Activated CD8-positive, alpha-beta memory T cell treated with anti-CD3 and anti-CD28 coated beads, Interleukin-2, amount 50 U/mL, for 24 hours (primary cell): ENCODE measurements at regions not wholly inside any gene's neighbourhood (a gene's known extent, or its start where the extent isn't known, plus 50 kb on each side); places are given as distances from the start of the nearest gene placed in this dataset.

ENCODE experiments used
- DNase-seq: peaks from one replicate; pipeline ENCODE4 v3.0.0-alpha.2; 2020; ENCODE audit errors: extremely low read depth

DNA sequence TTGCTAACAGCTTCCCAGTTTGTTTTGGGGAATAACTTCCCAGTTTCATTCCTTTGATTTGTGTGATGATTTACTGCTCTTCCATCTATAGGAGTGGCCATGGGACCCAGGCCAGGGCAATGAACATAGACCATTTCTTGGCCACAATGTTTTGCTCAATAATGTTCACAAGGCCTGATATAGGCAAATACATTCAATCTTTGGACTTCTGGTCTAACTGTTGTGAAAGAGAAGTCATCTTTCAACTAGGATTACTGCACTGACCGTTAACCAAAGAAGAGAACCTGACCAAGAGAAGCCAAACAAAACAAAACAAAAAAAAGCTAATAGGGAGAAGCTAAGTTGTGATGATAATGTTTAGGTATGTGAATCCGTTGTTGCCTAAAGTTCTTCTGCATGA lies 221.8 kb upstream of the SUCLG2 start:
- no peak for DNase-seq

DNA sequence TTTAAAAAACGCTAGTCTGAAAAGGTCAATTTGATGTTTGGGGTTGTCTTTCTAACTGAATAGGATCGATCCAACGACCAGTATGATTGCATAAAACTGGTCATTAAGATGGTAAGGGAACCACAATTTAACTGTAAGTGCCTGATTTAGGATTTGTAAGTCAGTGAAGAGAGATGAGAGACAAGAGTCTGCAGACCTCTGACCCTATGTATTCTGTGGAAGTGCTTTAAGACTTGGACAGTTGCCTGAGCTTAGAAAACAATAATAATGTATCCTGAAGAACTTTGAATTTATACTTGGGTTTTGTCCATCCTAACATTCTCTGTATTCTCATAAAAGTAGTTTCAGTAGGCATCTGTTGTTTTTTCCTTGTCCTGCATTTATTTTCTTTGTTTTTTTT lies 221.4 kb upstream of the SUCLG2 start:
- no peak for DNase-seq

- DNase-seq, result no peak
Observed at GRCh38 chr3:67875338-67875737, 220.9 kb upstream of the SUCLG2 start.

GRCh38 chr3:67870477-67870876 lies 216.1 kb upstream of the SUCLG2 start:
- no peak for DNase-seq

DNA sequence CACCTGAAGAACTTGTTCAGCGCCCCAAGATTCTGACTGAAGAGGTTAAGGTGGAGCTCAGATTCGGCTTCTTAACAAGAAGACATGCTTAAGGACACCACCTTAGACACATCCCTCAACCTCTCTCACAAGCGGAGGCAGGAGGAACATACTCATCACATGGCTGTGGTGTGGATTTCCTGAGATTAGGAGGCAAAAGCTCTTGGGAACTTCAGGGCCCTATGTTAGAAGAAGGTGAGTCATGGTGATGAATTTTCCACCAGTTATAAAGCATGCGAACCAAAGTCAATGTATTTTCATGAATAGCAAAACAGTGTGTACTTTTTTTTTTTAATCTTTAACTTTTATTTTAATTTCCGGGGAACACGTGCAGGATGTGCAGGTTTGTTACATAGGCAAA lies 212.2 kb upstream of the SUCLG2 start:
- DNase-seq, result no peak

DNA sequence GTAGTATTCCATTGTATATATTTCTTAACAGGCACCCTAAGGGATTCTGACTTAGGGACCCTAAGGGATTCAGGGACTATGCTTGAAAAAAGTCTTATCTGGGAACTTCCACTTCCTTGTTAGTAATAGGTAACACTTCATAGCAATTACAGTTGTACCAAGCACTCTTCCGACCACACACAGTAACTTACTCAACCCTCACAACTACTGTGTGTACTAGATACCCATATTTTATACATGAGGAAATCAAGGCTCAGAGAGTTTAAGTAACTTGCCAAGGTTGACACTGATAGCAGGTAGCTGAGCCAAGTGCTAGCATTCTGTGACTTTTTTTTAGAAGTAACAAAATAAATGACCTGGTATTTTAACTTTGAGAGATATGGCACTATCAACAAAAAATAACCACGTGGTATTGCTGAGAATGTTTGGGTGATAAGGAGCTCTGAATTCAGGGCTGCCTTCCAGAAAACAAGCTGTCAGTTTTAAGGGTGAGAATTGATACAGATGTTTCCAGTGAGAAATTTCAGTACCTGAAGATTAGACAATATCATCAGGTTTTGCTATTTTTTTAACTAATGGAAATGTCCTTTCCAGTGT lies 210.3 kb upstream of the SUCLG2 start:
- no peak for DNase-seq

DNA sequence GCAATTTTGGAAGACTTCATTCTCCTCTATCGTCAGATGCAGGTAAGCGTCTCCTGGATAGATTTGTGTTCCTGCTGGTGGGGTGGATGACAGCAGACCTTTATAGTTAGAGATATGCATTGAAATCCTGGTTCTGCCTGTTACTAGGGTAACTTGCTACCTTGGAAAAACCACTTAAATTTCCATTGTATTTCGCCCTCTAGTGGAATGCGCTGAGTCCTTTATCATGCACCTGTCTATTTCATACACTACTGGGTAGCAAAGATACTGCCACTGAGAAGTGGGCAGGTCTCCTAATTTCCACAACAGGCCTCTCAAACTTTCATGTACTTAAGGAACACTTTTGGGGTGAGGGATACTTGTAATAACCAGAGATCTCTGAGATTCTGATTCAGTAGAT lies 209.5 kb upstream of the SUCLG2 start:
- no peak for DNase-seq

DNA sequence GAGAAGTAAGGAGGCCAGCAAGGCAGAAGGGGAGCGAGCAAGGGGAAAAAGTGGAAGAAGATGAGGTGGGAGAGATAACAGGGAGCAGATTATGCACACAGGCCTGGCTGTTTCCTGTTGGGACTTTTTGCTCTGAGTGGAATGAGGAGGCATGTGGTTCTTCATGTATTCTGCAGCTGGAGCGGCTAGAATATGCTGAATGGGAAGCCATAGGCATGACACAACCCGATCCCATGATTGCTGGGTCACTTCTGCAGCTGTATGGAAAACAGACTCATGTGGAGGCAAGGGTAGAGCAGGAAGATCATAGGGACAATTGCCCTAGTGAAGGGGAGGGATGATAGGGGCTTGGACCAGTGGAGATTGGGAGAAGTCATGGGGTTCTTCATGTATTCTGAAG lies 206.0 kb upstream of the SUCLG2 start:
- no peak for DNase-seq

- no peak for DNase-seq
Observed at GRCh38 chr3:67858492-67858891, 204.1 kb upstream of the SUCLG2 start.

GRCh38 chr3:67856718-67857117 lies 202.3 kb upstream of the SUCLG2 start:
- no peak for DNase-seq

DNA sequence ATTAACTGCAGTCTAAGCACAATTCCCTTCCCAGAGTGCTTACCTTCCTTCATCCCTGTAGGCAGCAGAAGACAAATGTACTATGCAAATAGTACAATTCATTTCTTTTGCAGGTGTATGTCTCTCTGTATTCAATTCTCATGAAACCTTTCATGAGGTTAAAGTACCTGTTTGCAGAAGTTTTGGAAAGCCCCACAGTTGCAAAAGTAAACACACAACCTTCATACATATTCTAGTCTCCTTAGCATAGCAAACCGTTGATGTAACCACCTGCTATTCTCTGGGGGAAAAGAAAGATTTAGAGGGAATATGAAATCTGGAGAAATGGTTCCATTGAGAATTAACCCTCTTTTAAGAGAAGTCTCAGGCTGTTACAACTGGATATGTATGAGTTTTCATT lies 200.3 kb upstream of the SUCLG2 start:
- no peak for DNase-seq

- no peak for DNase-seq
Observed at GRCh38 chr3:67853520-67853919, 199.1 kb upstream of the SUCLG2 start.

DNA sequence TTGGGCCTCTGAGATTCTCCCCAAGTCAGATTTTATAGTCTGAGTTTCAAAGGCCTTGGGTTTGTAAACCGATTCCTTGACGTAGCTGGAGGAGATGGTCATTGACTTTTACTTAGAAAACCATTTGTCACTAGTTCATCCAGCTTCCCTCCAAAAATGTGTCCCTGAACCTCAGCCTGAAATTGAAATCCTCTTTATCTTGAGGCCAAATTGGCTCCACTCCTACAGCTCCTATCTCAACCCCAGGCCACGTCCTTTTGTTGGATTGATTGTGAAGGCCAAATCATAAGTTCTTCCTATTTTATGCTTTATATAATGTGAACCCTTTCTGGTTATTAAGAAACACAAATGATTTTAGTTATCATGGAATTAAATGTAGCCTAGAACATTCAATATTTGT lies 193.9 kb upstream of the SUCLG2 start:
- no peak for DNase-seq

- no peak for DNase-seq
Observed at GRCh38 chr3:67846166-67846565, 191.8 kb upstream of the SUCLG2 start.

DNA sequence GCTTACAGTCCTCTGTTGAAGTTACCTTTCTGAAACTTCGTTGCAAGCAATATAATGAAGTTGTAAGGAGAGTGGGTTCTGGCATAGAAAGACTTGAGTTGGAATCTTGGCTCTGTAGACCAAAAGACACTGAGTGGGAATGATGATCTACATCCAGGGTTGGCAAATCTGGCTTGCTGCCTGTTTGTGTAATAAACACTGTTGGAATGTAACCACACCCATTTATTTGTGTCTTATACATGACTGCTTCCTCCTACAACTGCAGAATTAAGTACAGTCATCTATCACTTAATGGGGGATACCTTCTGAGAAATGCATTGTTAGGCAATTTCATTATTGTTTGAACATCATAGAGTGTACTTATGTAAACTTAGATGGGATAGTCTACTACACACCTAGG lies 178.4 kb upstream of the SUCLG2 start:
- no peak for DNase-seq

- no peak for DNase-seq
Observed at GRCh38 chr3:67831262-67831661, 176.8 kb upstream of the SUCLG2 start.

DNA sequence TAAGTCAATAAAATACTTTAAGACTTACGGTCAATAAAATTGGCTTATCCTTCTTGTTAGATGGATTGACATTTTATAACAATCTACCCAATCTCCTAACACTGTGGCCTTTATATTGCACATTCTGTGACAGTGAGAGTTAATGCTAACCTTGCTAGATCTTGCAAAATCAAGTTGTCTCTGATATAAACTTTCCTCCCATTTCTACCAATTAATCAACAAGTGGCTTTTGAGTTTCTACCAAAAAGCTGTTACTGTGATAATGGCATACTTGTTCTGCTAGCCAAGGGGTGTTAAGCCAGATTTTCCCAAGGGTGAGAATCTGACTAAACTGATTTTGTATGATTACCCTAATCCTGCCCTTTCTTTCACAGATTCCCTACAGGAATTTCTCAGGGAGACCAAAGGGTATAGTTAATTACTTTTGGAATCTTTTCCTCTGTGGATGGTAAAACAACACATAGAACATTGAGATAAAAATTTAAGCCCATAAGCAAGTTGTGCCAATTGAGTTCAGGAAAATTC lies 174.1 kb upstream of the SUCLG2 start:
- no peak for DNase-seq

DNA sequence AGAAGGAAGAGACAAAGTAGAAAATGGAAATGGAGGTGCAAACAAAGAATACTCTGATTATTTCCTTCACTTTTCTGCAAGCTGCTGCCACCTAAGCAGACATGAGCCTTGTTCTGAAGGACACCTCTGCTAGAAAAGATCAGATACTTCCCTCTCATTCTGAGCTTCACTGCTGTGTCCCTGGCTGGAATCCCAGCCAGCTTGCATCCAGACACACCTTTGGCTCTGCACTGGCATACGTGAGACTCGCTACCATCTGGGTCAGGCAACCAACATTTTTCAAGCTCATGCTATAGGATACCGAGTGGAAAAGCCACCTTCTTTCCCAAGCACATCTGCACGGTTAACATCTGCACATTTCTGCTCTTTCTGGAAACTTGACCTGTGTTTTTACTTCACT lies 166.7 kb upstream of the SUCLG2 start:
- DNase-seq, result no peak

DNA sequence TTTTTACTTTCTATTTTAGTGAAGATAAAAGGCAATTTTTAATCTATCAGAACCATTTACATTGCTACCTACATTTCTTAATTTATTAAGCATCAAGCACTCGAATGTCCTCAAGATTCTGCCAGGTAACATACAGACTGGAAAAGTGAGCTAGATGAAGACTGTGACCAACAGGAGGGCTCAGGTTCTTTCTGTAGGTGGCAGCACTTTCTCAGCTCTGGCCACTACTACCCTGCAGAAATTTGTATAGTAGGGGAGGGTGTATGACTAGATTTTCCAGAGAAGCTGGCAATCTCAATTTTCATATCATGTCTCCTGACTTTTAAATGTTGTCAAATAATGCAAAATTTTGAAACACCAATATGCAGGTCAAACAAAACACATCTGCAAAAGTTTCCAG lies 165.0 kb upstream of the SUCLG2 start:
- DNase-seq, result no peak

DNA sequence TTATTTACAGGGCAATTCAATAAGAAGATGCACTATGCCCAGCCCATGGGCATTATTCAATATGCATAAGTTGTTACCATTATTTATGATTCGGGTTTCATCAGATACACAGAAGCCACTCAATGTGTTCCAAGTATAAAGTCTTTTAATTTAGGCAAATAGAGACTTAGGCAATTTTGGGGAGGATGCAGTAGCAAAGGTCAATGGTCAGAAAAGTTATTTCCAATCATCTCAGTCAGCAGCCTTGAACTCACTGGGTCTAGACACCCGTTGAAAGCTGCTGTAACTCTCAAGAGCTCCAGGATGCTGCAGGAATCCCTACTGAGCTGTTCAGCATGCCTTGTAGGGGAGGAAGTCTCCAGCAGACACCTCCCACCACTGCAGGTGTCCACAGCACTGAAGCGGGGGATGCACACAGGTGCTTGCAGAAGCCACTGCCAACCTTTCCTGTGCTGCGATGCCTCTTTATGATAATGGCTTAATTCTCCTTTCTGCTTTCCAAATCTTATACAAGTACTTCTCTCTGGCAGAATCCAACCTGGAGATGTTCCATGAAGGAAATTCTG lies 155.0 kb upstream of the SUCLG2 start:
- DNase-seq, result no peak

- no peak for DNase-seq
Observed at GRCh38 chr3:67808906-67809305, 154.5 kb upstream of the SUCLG2 start.

DNA sequence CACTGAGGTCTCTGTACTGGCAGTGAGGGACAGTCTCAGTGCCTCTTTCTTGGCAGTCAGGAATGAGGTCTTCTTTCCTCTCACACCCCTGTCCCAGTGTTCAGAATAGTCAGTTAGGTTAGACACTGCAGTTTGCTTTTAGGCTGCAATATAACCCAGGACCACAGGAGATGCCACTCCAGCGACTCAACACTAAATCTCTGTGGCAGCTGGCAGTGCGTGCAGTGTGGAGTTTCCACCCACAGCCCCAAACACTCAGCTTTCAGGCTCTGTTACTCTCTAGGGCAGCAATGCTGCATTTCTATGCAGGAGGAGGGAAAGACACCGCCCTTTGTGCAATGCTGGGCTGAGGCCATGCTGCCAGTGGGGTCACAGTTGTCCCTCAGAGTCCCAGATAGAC lies 150.2 kb upstream of the SUCLG2 start:
- DNase-seq, result no peak

- DNase-seq, result no peak
Observed at GRCh38 chr3:67804089-67804488, 149.7 kb upstream of the SUCLG2 start.

- DNase-seq, result no peak
Observed at GRCh38 chr3:67798412-67798811, 144.0 kb upstream of the SUCLG2 start.
